ENCODE measurements at regions not wholly inside any gene's neighbourhood (a gene's known extent, or its start where the extent isn't known, plus 50 kb on each side); places are given as distances from the start of the nearest gene placed in this dataset.

DNA sequence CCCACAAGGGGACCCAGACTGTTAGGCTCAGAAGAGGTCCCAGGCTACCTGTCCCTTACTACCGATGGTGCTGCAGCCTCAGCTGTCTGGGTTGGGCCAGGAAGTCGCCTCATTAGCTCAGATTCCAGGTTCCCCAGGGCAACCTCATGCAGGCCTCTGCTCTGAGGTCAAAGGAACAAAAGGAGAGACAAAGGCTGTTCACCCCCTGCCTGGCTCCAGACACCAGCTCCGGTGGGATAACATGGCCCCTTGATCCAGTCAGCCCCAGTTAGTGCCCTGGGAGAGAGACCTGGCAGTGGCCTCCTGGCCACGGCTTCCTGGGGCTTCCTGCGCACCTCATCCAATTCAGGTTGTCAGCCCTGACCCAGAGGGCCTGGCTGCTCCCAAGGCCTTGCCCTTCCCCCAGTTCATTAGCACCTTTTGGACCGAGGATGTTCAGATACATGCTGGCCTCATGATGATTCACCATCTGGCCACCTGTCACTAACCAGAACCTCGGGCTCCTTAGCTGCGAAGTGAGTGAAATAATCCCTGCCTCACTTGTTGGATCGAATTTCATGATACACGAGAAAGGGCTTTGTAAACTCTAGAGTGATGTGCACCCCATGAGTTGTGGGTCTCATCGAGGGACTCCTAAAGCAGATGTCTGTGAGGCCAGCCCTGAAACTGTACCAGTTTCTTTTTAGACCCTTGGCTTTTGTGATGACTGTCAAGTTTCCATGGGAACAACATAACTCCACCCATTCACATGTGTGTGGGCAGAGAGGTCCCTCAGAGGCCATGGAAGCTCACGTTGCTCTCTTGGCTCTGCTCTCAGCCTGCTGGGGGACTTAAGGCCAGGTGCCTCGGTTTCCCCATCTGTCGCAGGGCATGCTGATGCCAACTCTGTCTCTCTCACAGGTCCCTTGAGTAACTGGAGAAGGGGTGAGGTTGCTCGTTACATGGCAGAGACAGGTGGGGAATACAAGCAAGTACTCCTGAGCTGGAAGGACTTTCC lies 79.5 kb upstream of the PCBD1 start:
- no peak for TF ChIP-seq POLR2A (IDR thresholded peaks at IDR 0.05; ENCODE audit: low read depth)
- TF ChIP-seq EP300 (IDR thresholded peaks at IDR 0.05), result no peak
